Endothelial cell of umbilical vein (primary cell): ENCODE measurements at regions not wholly inside any gene's neighbourhood (a gene's known extent, or its start where the extent isn't known, plus 50 kb on each side); places are given as distances from the start of the nearest gene placed in this dataset.

ENCODE experiments used
- BruUV-seq: library from RNA; stranded (reverse); fragments of 400-500 nt; replicated peaks from 2 replicates; lab custom pipeline; 2021; lab: Mats Ljungman, UMichigan
- CTCF ChIA-PET: fragments of 300-600, 350-600 bp; sonication (Branson Sonifier 250); formaldehyde crosslinking; loops from one replicate; lab custom pipeline; 2021; ENCODE audit warnings: antibody characterized with exemption, inconsistent platforms; lab: Charles Lee
- POLR2A ChIA-PET: fragments of 300-600, 350-600 bp; sonication (Branson Sonifier 250); formaldehyde crosslinking; loops from one replicate; lab custom pipeline; 2021; ENCODE audit warnings: antibody characterized with exemption, inconsistent platforms; lab: Charles Lee
- DNase-seq: peaks from one replicate; pipeline ENCODE4 v3.0.0-alpha.2; 2011; ENCODE audit warnings: low read depth, low spot score
- FAIRE-seq: peaks from 2 replicates; lab custom pipeline; 2011; peaks lifted over from hg19 to GRCh38; lab: Jason Lieb, UNC
- H2AFZ ChIP-seq: 2 replicates; pipeline ENCODE4 v1.6.0; 2012; ENCODE audit warnings: low read depth, low read length, control low read depth, inconsistent platforms
- H3K27ac ChIP-seq: 2 replicates; pipeline ENCODE4 v1.5.1; 2011; ENCODE audit warnings: low read depth, mild to moderate bottlenecking, control low read depth, low read length, moderate library complexity; ENCODE audit not compliant: insufficient read depth
- H3K27me3 ChIP-seq, 2 experiments: 2 replicates each; pipeline versions ENCODE4 v1.6.0 to v1.6.1; 2011; ENCODE audit warnings: low read length in 2 of 2, mixed read lengths in 1 of 2; ENCODE audit not compliant: control insufficient read depth in 2 of 2, insufficient read depth in 2 of 2
- H3K36me3 ChIP-seq, 2 experiments: 2 replicates in 1 of 2; 3 replicates in 1 of 2; pipeline ENCODE4 v1.5.1; 2011; ENCODE audit warnings: low read length in 2 of 2, mild to moderate bottlenecking in 1 of 2, moderate library complexity in 1 of 2; ENCODE audit not compliant: control insufficient read depth in 2 of 2, insufficient read depth in 2 of 2; ENCODE audit errors: extremely low read depth in 1 of 2
- H3K4me1 ChIP-seq: 3 replicates; pipeline ENCODE4 v1.5.1; 2011; ENCODE audit warnings: mild to moderate bottlenecking, low read length; ENCODE audit not compliant: control insufficient read depth, insufficient read depth; ENCODE audit errors: extremely low read depth
- H3K4me2 ChIP-seq: 2 replicates; pipeline ENCODE4 v1.6.1; 2011; ENCODE audit warnings: low read length, control low read depth, mixed read lengths; ENCODE audit not compliant: insufficient read depth
- H3K4me3 ChIP-seq, 3 experiments: fragments of 200-600 bp in 1 of 3; sonication (generic), shearing (Covaris generic) in 1 of 3; replicated peaks in 1 of 3; 2 replicates each; pipeline ENCODE4 v1.5.1; 2011 to 2016; ENCODE audit warnings: control low read depth in 3 of 3, low read length in 3 of 3, mild to moderate bottlenecking in 2 of 3, inconsistent platforms in 1 of 3, low read depth in 1 of 3, moderate library complexity in 1 of 3; ENCODE audit not compliant: insufficient read depth in 1 of 3
- H3K79me2 ChIP-seq: 2 replicates; pipeline ENCODE4 v1.6.0; 2012; ENCODE audit warnings: low read length, inconsistent platforms; ENCODE audit not compliant: control insufficient read depth, insufficient read depth
- H3K9ac ChIP-seq: replicated peaks from 2 replicates; pipeline ENCODE3; 2011; ENCODE audit warnings: low read length, control low read depth; ENCODE audit not compliant: insufficient read depth; ENCODE audit errors: extremely low read depth
- H3K9me1 ChIP-seq: replicated peaks from 3 replicates; pipeline ENCODE4 v1.6.0; 2011; ENCODE audit warnings: mild to moderate bottlenecking, low read length; ENCODE audit not compliant: control insufficient read depth, insufficient read depth; ENCODE audit errors: extremely low read depth
- H3K9me3 ChIP-seq: replicated peaks from 2 replicates; pipeline ENCODE4 v1.5.1; 2012; ENCODE audit warnings: low read length, inconsistent platforms; ENCODE audit not compliant: control insufficient read depth, insufficient read depth
- H4K20me1 ChIP-seq: replicated peaks from 2 replicates; pipeline ENCODE3; 2011; ENCODE audit warnings: mild to moderate bottlenecking, low read length; ENCODE audit not compliant: control insufficient read depth, insufficient read depth; ENCODE audit errors: extremely low read depth
- CTCF ChIP-seq, 2 donors: IDR thresholded peaks; 1 replicate in 1 of 2; 2 replicates in 1 of 2; pipeline ENCODE4 v1.5.1; 2011; ENCODE audit warnings: low read length in 2 of 2, mild to moderate bottlenecking in 2 of 2, moderate library complexity in 2 of 2, control low read depth in 1 of 2, inconsistent platforms in 1 of 2, low read depth in 1 of 2; ENCODE audit not compliant: insufficient read depth in 1 of 2; ENCODE audit errors: extremely low read depth in 1 of 2
- EZH2 ChIP-seq: IDR thresholded peaks from 2 replicates; pipeline ENCODE4 v1.6.1; 2012; ENCODE audit warnings: borderline replicate concordance, low read depth, mild to moderate bottlenecking, moderate library complexity, low read length, inconsistent platforms; ENCODE audit not compliant: severe bottlenecking
- FOS ChIP-seq: IDR thresholded peaks from 2 replicates; pipeline ENCODE4 v1.6.1; 2011; ENCODE audit warnings: mild to moderate bottlenecking, low read length, moderate library complexity, borderline replicate concordance; ENCODE audit not compliant: insufficient read depth
- GATA2 ChIP-seq: IDR thresholded peaks from 2 replicates; pipeline ENCODE4 v1.7.0; 2011; ENCODE audit warnings: low read depth, mild to moderate bottlenecking, moderate library complexity, mixed read lengths, low read length; ENCODE audit not compliant: insufficient read length, insufficient read depth
- JUN ChIP-seq: IDR thresholded peaks from 2 replicates; pipeline ENCODE4 v1.6.1; 2011; ENCODE audit warnings: borderline replicate concordance, low read depth; ENCODE audit not compliant: insufficient read length, insufficient read depth
- MAX ChIP-seq: IDR thresholded peaks from 2 replicates; pipeline ENCODE4 v1.6.1; 2011; ENCODE audit not compliant: insufficient read depth, insufficient read length
- MYC ChIP-seq: IDR thresholded peaks from one replicate; pipeline ENCODE4 v1.6.1; 2011; ENCODE audit warnings: mild to moderate bottlenecking, low read depth, low read length
- POLR2A ChIP-seq: IDR thresholded peaks from 2 replicates; pipeline ENCODE4 v1.6.1; 2012; ENCODE audit warnings: low read depth, mild to moderate bottlenecking, control low read depth, low read length
- POLR2AphosphoS5 ChIP-seq: IDR thresholded peaks from 2 replicates; pipeline ENCODE4 v1.6.1; 2012; ENCODE audit warnings: low read depth, mild to moderate bottlenecking, control low read depth, low read length, moderate library complexity; ENCODE audit not compliant: insufficient read depth
- dilution Hi-C: fragments of 300-500 bp; cut with MboI; formaldehyde crosslinking; loops from one replicate; pipeline ENCODE4 v1.15.0; 2019; ENCODE audit warnings: low sequenced_read_pairs; ENCODE audit not compliant: extremely low pct_ligation_motif_present
- intact Hi-C: fragments of 100-400 bp; cut with micrococcal nuclease; formaldehyde crosslinking; loops from one replicate; pipeline ENCODE4 v1.10.0; 2022

- TF ChIP-seq EZH2, result no peak
- no peak for TF ChIP-seq POLR2AphosphoS5
- no peak for TF ChIP-seq JUN
- TF ChIP-seq POLR2A, result no peak
- no peak for TF ChIP-seq GATA2
- TF ChIP-seq MYC, result no peak
- TF ChIP-seq MAX, result no peak
- no peak for TF ChIP-seq FOS
- no peak for TF ChIP-seq CTCF (IDR thresholded peaks at IDR 0.05; ENCODE audit: extremely low read depth in 1 of 2, insufficient read depth in 1 of 2, low read depth in 1 of 2, low read length in 2 of 2)
- Histone ChIP-seq H3K27me3 (no peaks in the 10 kb centered on the region), H3K4me2 (no peak overlapping the region), H3K4me3 (no peak overlapping the region), H2AFZ (no peak overlapping the region), H3K9me3 (no peaks in the 10 kb centered on the region), H3K79me2 (no peaks in the 10 kb centered on the region), H3K9me1 (no peaks in the 10 kb centered on the region), H4K20me1 (no peaks in the 10 kb centered on the region), H3K36me3 (no peaks in the 10 kb centered on the region), H3K4me1 (no peaks in the 10 kb centered on the region), H3K27ac (no peak overlapping the region), H3K9ac (no peak overlapping the region)
- no TSS peak for BruUV-seq
- intact Hi-C loops, result no loop called here
- DNase-seq, result no peak
- POLR2A ChIA-PET, result no interaction called here
- no peak for FAIRE-seq
- CTCF ChIA-PET, result no interaction called here
- dilution Hi-C loops, result no loop called here
These were observed 83.3 kb downstream of the ERCC5 start for GRCh38 chr13:102928941-102929675.
